Duodenal mucosa (tissue), 2 donors: ENCODE measurements at regions not wholly inside any gene's neighbourhood (a gene's known extent, or its start where the extent isn't known, plus 50 kb on each side); places are given as distances from the start of the nearest gene placed in this dataset.

Source experiments
- H3K27ac ChIP-seq: one replicate; pipeline ENCODE4 v1.7.0; 2013; ENCODE audit warnings: low read depth, low read length
- H3K27me3 ChIP-seq, 2 donors: one replicate each; pipeline ENCODE4 v1.7.0; 2013; ENCODE audit warnings: low read length in 2 of 2, control low read depth in 1 of 2; ENCODE audit not compliant: insufficient read depth in 2 of 2, control insufficient read depth in 1 of 2
- H3K36me3 ChIP-seq, 2 donors: one replicate each; pipeline ENCODE4 v1.7.0; 2013; ENCODE audit warnings: low read length in 2 of 2, control low read depth in 1 of 2; ENCODE audit not compliant: insufficient read depth in 2 of 2, control insufficient read depth in 1 of 2
- H3K4me1 ChIP-seq, 2 donors: one replicate each; pipeline ENCODE4 v1.7.0; 2013; ENCODE audit warnings: low read length in 2 of 2, control low read depth in 1 of 2; ENCODE audit not compliant: insufficient read depth in 2 of 2, control insufficient read depth in 1 of 2
- H3K4me3 ChIP-seq, 2 donors: one replicate each; pipeline ENCODE4 v1.7.0; 2013; ENCODE audit warnings: low read length in 2 of 2, low read depth in 1 of 2
- H3K9ac ChIP-seq, 2 donors: one replicate each; pipeline ENCODE4 v1.7.0; 2013; ENCODE audit warnings: low read length in 2 of 2, low read depth in 1 of 2
- H3K9me3 ChIP-seq, 2 donors: one replicate each; pipeline ENCODE4 v1.7.0; 2013; ENCODE audit warnings: low read length in 2 of 2, control low read depth in 1 of 2; ENCODE audit not compliant: control insufficient read depth in 1 of 2

DNA sequence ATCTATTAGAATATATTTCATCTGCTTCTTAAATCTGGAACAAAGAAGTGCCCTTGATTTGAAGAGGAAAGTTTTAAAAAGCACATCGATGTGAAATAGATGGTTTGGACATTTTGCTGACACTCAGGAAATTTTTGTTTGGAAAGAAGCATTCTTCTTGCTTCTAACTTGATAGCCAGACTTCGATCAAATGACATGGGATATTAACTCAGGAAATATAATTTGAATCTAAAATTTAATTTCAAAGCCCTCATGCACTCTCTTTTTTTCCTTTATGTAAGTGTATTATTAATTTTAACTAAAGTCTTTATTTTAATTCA is 761.2 kb downstream of the VGLL3 start:
- Histone ChIP-seq H3K9ac (no peak overlapping the region), H3K4me1 (no peaks in the 10 kb centered on the region), H3K27me3 (no peaks in the 10 kb centered on the region), H3K27ac (no peak overlapping the region), H3K4me3 (no peak overlapping the region), H3K9me3 (no peaks in the 10 kb centered on the region), H3K36me3 (no peaks in the 10 kb centered on the region)

DNA sequence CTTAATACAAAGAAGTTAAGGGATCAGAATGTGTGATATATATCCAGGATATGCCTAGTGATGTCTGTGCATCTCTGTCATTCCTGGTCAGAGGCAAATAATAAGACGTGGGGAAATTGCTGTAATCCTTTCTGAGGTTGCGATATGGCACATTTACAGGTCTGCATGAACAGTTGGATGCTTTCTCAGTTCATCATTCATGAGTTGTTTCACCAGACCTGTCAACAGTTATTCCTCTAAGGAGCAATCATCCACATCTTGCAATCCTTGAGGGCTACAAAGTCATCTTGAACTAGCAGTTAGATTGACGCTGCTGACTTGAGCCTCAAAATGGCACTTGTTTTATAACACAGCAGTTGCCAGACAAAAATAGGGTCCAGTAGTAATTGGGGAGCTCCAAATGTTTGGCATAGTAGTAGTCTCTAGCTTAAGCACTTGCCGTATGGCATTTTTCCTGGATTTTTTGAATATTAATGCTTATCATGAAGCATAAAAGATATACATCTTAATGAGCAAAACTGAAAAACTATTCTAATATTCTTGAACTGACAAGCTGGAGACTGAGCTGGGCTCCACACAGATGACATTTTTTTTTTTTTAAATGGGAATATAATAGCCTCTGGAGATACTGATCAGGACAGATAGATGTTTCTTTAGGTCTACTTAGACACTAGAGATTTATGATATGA is 761.7 kb downstream of the VGLL3 start:
- H3K4me3 ChIP-seq, result no peak overlapping the region
- no peaks in the 10 kb centered on the region for H3K9me3 ChIP-seq
- no peak overlapping the region for H3K9ac ChIP-seq
- H3K27ac ChIP-seq, result no peak overlapping the region
- H3K4me1 ChIP-seq, result no peaks in the 10 kb centered on the region
- H3K36me3 ChIP-seq, result no peaks in the 10 kb centered on the region
- no peaks in the 10 kb centered on the region for H3K27me3 ChIP-seq

DNA sequence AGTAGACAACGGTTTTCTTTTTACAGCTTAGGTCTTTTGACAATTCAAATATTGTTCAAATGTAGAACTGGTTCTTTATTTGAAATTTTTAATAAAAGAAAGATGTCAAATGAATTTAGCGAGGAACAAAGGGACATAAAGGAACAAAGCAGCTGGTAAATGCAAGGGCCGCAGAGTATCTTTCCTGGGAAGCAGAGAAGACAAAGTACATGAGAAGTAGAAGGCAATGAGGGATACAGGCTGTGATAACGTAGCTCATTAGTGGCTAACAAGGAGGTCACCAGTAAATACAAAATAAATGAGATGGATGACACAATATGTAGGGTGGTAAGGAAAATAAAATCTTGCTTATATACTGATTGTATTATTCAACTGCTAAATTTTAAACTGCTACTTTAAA is 762.8 kb downstream of the VGLL3 start:
- Histone ChIP-seq H3K27ac (no peak overlapping the region), H3K9me3 (no peaks in the 10 kb centered on the region), H3K4me1 (no peaks in the 10 kb centered on the region), H3K36me3 (no peaks in the 10 kb centered on the region), H3K4me3 (no peak overlapping the region), H3K9ac (no peak overlapping the region), H3K27me3 (no peaks in the 10 kb centered on the region)

DNA sequence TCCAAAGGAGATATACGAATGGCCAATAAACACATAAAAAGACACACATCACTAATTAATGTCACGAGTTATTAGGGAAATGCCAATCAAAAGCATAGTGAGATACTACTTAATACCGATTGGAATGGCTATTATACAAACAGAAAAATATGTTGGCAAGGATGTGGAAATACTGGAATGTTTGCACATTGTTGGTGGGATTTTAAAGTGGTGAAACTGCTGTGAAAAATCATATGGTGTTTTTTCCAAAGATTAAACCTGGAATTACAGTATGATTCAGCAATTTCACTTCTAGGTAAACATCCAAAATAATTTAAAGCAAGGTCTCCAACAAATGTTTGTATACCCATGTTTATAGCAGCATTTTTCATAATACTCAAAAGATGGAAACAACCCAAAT is 765.5 kb downstream of the VGLL3 start:
- H3K27ac ChIP-seq, result no peak overlapping the region
- no peaks in the 10 kb centered on the region for H3K27me3 ChIP-seq
- H3K9ac ChIP-seq, result no peak overlapping the region
- H3K4me1 ChIP-seq, result no peaks in the 10 kb centered on the region
- no peaks in the 10 kb centered on the region for H3K36me3 ChIP-seq
- peaks cover 0 to 2% of the 10 kb centered on the region in 2 donors for H3K9me3 ChIP-seq
- no peak overlapping the region for H3K4me3 ChIP-seq

DNA sequence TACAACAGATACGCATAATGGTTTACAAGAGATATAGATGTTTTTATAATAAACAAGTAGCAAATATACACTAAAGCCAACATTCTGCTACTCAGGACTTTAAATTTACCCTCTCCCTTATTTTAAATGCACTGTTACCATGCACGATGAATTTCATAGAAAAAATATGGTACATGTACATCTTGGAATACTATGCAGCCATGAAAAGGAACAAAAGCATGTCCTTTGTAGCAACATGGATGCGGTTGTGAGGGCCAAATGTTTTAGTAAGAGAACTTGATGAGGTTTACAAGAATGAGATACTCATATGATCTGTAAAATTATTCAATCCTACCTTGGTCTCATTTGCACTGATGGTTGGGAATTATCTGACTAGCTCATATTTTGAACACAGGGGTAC is 769.3 kb downstream of the VGLL3 start:
- Histone ChIP-seq H3K27ac (no peak overlapping the region), H3K9ac (no peak overlapping the region), H3K4me1 (no peaks in the 10 kb centered on the region), H3K9me3 (peaks cover 0 to 4% of the 10 kb centered on the region in 2 donors), H3K36me3 (no peaks in the 10 kb centered on the region), H3K4me3 (no peak overlapping the region), H3K27me3 (no peaks in the 10 kb centered on the region)

DNA sequence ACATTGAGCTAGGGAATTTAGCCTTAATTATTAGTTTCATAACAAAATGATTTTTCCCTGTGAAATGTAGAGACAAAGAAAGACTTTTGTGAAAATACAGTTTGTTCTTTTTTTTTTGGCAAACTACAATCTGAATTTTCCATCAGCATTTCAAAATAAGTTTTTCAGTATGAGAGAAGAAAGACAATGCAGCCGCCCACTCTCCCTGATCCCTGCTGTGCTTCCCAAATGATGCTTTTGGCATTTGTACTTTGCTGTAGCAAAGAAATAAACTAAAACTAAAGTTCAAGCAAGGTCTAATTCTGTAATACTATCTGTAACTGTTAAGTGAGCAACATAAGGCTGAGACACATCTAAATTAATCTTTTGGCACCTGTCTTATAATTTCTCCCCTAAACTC is 782.2 kb downstream of the VGLL3 start:
- Histone ChIP-seq H3K36me3 (no peaks in the 10 kb centered on the region), H3K4me1 (no peaks in the 10 kb centered on the region), H3K27me3 (no peaks in the 10 kb centered on the region), H3K9me3 (no peaks in the 10 kb centered on the region), H3K27ac (no peak overlapping the region), H3K9ac (no peak overlapping the region), H3K4me3 (no peak overlapping the region)

DNA sequence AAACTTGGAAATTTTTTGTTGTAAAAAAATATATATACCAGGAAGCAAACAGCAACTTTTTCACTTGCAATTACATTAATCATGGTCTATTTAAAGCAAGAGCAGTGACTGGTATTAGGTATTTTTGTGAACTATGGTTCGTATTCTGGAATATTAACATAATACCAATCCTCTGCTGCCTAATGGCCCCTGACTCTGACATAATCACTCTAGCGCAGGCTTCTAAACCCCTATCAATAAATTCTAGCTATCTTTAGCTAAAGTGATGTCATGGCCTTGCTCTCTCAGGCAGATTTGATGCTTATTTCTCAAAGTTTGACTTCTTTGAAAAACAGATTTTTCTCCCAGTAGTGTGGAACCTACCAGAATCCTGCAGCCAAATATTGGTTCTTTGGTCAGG is 808.3 kb downstream of the VGLL3 start:
- Histone ChIP-seq H3K27me3 (no peaks in the 10 kb centered on the region), H3K9me3 (peaks cover 4% of the 10 kb centered on the region in 2 donors), H3K4me3 (no peak overlapping the region), H3K36me3 (no peaks in the 10 kb centered on the region), H3K4me1 (no peaks in the 10 kb centered on the region), H3K27ac (no peak overlapping the region), H3K9ac (no peak overlapping the region)

DNA sequence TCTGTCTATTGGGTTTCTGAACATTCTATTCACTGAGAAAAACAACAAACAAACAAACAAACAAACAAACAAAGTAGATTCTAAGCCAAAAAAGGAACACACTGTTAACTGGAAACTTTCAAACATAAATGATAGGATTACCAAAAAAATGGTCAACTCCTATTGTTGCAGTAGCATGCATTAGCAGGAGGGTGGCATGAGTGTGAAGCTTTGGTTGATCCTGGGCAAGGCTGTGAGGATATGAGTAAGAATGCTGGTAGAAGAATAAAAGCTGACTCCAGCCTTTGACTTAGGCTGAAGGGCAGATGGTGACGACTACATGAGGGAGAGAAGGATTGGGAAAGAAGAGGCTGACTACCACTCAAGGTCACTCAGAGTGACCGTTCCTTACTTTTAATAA is 810.3 kb downstream of the VGLL3 start:
- Histone ChIP-seq H3K27me3 (no peaks in the 10 kb centered on the region), H3K9me3 (peaks cover 4% of the 10 kb centered on the region in 2 donors), H3K4me1 (no peaks in the 10 kb centered on the region), H3K27ac (no peak overlapping the region), H3K9ac (no peak overlapping the region), H3K36me3 (no peaks in the 10 kb centered on the region), H3K4me3 (no peak overlapping the region)

DNA sequence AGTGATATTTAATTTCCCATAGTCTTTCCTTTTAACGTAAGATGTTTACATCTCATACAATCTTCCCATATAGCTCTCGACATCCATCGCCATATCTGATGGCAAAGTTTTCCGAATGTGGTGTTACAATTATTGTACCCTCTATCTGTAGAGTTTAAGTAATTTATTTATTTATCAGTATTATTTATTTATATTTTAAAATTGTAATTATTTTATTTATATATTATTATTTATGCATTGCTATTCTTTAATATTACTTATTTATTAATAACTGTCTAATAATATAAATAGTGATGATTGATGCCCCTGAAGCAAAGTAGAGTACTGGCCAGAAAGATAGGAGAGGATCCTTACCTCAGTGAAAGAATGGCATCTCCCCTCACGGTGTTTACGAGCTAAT is 812.9 kb downstream of the VGLL3 start:
- no peak overlapping the region for H3K9ac ChIP-seq
- H3K9me3 ChIP-seq, result peaks cover 0 to 2% of the 10 kb centered on the region in 2 donors
- H3K4me3 ChIP-seq, result no peak overlapping the region
- H3K27me3 ChIP-seq, result no peaks in the 10 kb centered on the region
- H3K27ac ChIP-seq, result no peak overlapping the region
- H3K4me1 ChIP-seq, result no peaks in the 10 kb centered on the region
- H3K36me3 ChIP-seq, result no peaks in the 10 kb centered on the region

DNA sequence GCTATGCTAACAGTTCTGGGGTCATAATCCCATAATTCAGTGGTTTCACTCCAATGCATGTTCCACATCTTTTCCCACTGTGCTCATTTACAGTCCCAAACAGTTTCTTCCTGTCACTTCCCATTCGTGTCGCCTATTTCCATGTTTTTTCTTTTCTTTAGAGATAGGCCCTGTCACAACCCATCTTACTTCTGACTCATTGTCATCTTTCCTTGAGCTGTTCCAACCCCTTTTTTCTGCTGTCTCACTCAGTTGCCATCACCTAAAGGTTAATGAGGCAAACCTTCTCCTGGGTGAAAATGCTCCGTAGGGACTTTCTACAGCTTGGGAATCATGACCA is 814.5 kb downstream of the VGLL3 start:
- no peak overlapping the region for H3K27ac ChIP-seq
- no peak overlapping the region for H3K9ac ChIP-seq
- no peaks in the 10 kb centered on the region for H3K27me3 ChIP-seq
- H3K9me3 ChIP-seq, result peaks cover 0 to 2% of the 10 kb centered on the region in 2 donors
- H3K36me3 ChIP-seq, result no peaks in the 10 kb centered on the region
- no peak overlapping the region for H3K4me3 ChIP-seq
- no peaks in the 10 kb centered on the region for H3K4me1 ChIP-seq
